ENCODE measurements at regions not wholly inside any gene's neighbourhood (a gene's known extent, or its start where the extent isn't known, plus 50 kb on each side); places are given as distances from the start of the nearest gene placed in this dataset.

- H3K4me1 ChIP-seq (ENCODE audit: control insufficient read depth, insufficient read depth, low read length) = no peaks in the 10 kb centered on the region
- H3K4me3 ChIP-seq (ENCODE audit: low read depth, low read length) = no peak overlapping the region
- no peaks in the 10 kb centered on the region for H3K9me3 ChIP-seq (ENCODE audit: control insufficient read depth, insufficient read depth, low read length)
- no peaks in the 10 kb centered on the region for H3K27me3 ChIP-seq (ENCODE audit: control insufficient read depth, insufficient read depth, low read length)
- no peaks in the 10 kb centered on the region for H3K36me3 ChIP-seq (ENCODE audit: control insufficient read depth, insufficient read depth, low read length)
- H3K9ac ChIP-seq (ENCODE audit: low read depth, low read length) = no peak overlapping the region
These were observed 483.0 kb downstream of the TMEM114 start for GRCh38 chr16:8107296-8107695.

DNA sequence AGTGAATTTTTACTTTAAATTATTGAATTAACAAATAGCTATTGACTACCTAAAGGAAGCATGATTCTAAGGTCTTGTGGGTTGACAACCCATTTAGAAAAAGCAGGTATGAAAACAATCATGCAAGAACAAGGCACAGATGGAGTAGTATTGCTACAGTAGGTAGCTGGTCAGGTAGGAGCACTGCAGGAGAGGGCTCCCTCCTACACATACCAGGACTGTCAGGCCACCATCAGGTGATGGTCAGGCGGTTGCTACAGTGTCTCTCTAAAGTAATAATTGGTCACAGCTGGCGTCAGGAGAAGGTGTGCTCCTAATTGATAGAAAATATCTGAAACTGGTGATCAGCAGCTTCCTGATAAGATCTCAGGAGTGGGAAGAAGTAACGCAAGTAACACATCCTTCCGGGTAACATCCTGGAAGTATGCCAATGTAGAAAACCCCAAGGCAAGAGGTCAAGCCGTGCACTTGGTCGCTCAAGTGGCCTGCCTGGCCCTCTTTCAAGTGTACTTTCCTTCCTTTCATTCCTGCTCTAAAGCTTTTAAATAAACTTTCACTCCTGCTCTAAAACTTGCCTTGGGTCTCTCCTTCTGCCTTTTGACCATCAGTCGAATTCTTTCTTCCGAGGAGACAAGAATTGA is 486.5 kb downstream of the TMEM114 start:
- no peaks in the 10 kb centered on the region for H3K36me3 ChIP-seq (ENCODE audit: control insufficient read depth, insufficient read depth, low read length)
- H3K27me3 ChIP-seq (ENCODE audit: control insufficient read depth, insufficient read depth, low read length) = no peaks in the 10 kb centered on the region
- H3K9me3 ChIP-seq (ENCODE audit: control insufficient read depth, insufficient read depth, low read length) = no peaks in the 10 kb centered on the region
- no peaks in the 10 kb centered on the region for H3K4me1 ChIP-seq (ENCODE audit: control insufficient read depth, insufficient read depth, low read length)
- H3K9ac ChIP-seq (ENCODE audit: low read depth, low read length) = no peak overlapping the region
- H3K4me3 ChIP-seq (ENCODE audit: low read depth, low read length) = no peak overlapping the region

DNA sequence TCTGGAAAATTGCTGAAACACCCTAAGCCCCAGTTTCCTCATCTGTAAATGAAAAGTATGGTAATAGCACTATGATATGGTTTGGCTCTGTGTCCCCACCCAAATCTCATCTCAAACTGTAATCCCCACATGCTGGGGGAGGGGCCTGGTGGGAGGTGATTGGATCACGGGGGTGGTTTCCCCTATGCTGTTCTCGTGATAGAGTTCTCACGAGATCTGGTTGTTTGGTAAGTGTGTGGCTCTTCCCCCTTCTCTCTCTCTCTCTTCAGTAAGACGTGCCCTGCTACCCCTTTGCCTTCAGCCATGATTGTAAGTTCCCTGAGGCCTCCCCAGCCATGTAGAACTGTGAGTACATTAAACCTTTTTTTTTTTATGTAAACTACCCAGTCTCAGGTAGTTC is 490.7 kb downstream of the TMEM114 start:
- Histone ChIP-seq H3K4me3 (ENCODE audit: low read depth, low read length) (no peak overlapping the region), H3K9ac (ENCODE audit: low read depth, low read length) (no peak overlapping the region), H3K4me1 (ENCODE audit: control insufficient read depth, insufficient read depth, low read length) (no peaks in the 10 kb centered on the region), H3K36me3 (ENCODE audit: control insufficient read depth, insufficient read depth, low read length) (no peaks in the 10 kb centered on the region), H3K27me3 (ENCODE audit: control insufficient read depth, insufficient read depth, low read length) (no peaks in the 10 kb centered on the region), H3K9me3 (ENCODE audit: control insufficient read depth, insufficient read depth, low read length) (no peaks in the 10 kb centered on the region)

GRCh38 chr16:8098947-8099512 is 491.3 kb downstream of the TMEM114 start:
- H3K9ac ChIP-seq (ENCODE audit: low read depth, low read length) = no peak overlapping the region
- no peak overlapping the region for H3K4me3 ChIP-seq (ENCODE audit: low read depth, low read length)
- H3K36me3 ChIP-seq (ENCODE audit: control insufficient read depth, insufficient read depth, low read length) = no peaks in the 10 kb centered on the region
- H3K9me3 ChIP-seq (ENCODE audit: control insufficient read depth, insufficient read depth, low read length) = no peaks in the 10 kb centered on the region
- no peaks in the 10 kb centered on the region for H3K4me1 ChIP-seq (ENCODE audit: control insufficient read depth, insufficient read depth, low read length)
- H3K27me3 ChIP-seq (ENCODE audit: control insufficient read depth, insufficient read depth, low read length) = no peaks in the 10 kb centered on the region

DNA sequence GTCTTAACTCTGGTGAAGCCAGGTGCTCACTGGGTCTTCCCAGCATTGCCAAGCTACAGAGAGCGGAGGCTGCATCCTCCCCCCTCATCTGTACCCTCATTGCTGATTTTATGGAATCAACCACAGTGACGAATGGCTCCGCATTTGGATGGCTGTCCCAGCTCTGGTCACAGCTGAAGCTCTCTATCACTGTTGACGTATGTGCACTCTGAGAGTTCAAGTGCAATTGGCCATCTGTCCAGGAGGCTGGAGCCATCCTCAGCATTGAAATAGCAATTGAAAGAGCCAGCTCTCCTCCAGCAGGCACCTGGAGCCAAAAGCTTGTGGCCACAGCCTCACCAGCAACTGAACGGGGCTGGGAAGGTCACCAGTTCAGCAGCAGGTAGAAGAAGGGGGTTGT is 494.1 kb downstream of the TMEM114 start:
- Histone ChIP-seq H3K9ac (ENCODE audit: low read depth, low read length) (no peak overlapping the region), H3K9me3 (ENCODE audit: control insufficient read depth, insufficient read depth, low read length) (no peaks in the 10 kb centered on the region), H3K4me3 (ENCODE audit: low read depth, low read length) (no peak overlapping the region), H3K27me3 (ENCODE audit: control insufficient read depth, insufficient read depth, low read length) (no peaks in the 10 kb centered on the region), H3K4me1 (ENCODE audit: control insufficient read depth, insufficient read depth, low read length) (no peaks in the 10 kb centered on the region), H3K36me3 (ENCODE audit: control insufficient read depth, insufficient read depth, low read length) (no peaks in the 10 kb centered on the region)

GRCh38 chr16:8094696-8095095 is 495.6 kb downstream of the TMEM114 start:
- Histone ChIP-seq H3K4me1 (ENCODE audit: control insufficient read depth, insufficient read depth, low read length) (no peaks in the 10 kb centered on the region), H3K27me3 (ENCODE audit: control insufficient read depth, insufficient read depth, low read length) (no peaks in the 10 kb centered on the region), H3K9ac (ENCODE audit: low read depth, low read length) (no peak overlapping the region), H3K9me3 (ENCODE audit: control insufficient read depth, insufficient read depth, low read length) (no peaks in the 10 kb centered on the region), H3K36me3 (ENCODE audit: control insufficient read depth, insufficient read depth, low read length) (no peaks in the 10 kb centered on the region), H3K4me3 (ENCODE audit: low read depth, low read length) (no peak overlapping the region)

DNA sequence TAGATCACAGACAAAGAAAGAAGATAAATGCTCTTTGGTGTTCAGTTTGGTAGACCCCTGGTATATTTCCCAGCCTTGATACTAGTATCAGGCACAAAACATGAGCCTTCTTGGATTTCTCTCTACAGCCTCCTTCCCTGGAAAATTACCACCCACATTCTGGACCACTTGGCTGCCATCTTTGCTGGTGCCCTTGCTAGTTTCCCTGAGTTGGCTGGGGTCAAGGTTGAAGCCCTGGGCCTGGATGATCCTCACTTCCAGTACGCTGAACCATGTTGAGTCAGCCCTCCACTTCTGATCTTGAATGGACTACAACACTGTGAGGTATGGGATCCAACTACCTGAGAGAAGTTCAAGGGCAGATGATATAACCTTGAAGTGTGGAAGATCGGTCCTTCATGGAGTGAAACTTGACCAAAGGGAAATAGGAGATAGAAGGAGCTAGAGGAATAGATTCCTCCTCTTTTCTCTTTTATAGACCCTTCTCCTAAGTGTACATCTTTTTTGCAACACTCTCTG is 501.4 kb downstream of the TMEM114 start:
- H3K9ac ChIP-seq (ENCODE audit: low read depth, low read length) = no peak overlapping the region
- H3K4me3 ChIP-seq (ENCODE audit: low read depth, low read length) = no peak overlapping the region
- no peaks in the 10 kb centered on the region for H3K4me1 ChIP-seq (ENCODE audit: control insufficient read depth, insufficient read depth, low read length)
- H3K27me3 ChIP-seq (ENCODE audit: control insufficient read depth, insufficient read depth, low read length) = no peaks in the 10 kb centered on the region
- no peaks in the 10 kb centered on the region for H3K9me3 ChIP-seq (ENCODE audit: control insufficient read depth, insufficient read depth, low read length)
- H3K36me3 ChIP-seq (ENCODE audit: control insufficient read depth, insufficient read depth, low read length) = no peaks in the 10 kb centered on the region

GRCh38 chr16:8087597-8088289 is 502.6 kb downstream of the TMEM114 start:
- Histone ChIP-seq H3K9me3 (ENCODE audit: control insufficient read depth, insufficient read depth, low read length) (no peaks in the 10 kb centered on the region), H3K4me3 (ENCODE audit: low read depth, low read length) (no peak overlapping the region), H3K27me3 (ENCODE audit: control insufficient read depth, insufficient read depth, low read length) (no peaks in the 10 kb centered on the region), H3K9ac (ENCODE audit: low read depth, low read length) (no peak overlapping the region), H3K4me1 (ENCODE audit: control insufficient read depth, insufficient read depth, low read length) (no peaks in the 10 kb centered on the region), H3K36me3 (ENCODE audit: control insufficient read depth, insufficient read depth, low read length) (no peaks in the 10 kb centered on the region)

DNA sequence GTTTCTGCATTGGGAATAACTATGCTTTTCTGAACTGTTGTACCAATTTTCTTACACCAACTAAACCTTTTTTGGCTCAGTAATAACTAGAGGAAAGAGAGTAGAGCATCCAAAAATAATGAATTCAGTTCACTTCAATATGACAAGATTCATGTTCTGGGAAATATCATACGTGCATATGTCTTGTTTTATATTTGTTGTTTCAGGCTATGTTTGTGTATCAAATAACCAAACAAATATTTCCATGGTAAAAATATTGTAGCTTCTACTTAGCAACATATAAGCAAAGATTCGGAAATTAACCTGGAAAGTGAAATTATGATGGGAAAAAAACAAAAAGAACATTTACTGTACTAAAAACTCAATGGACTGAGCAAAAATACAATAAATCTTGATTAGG is 503.2 kb downstream of the TMEM114 start:
- no peaks in the 10 kb centered on the region for H3K27me3 ChIP-seq (ENCODE audit: control insufficient read depth, insufficient read depth, low read length)
- no peaks in the 10 kb centered on the region for H3K36me3 ChIP-seq (ENCODE audit: control insufficient read depth, insufficient read depth, low read length)
- H3K9me3 ChIP-seq (ENCODE audit: control insufficient read depth, insufficient read depth, low read length) = no peaks in the 10 kb centered on the region
- no peak overlapping the region for H3K4me3 ChIP-seq (ENCODE audit: low read depth, low read length)
- no peak overlapping the region for H3K9ac ChIP-seq (ENCODE audit: low read depth, low read length)
- no peaks in the 10 kb centered on the region for H3K4me1 ChIP-seq (ENCODE audit: control insufficient read depth, insufficient read depth, low read length)

- Histone ChIP-seq H3K27me3 (ENCODE audit: control insufficient read depth, insufficient read depth, low read length) (no peaks in the 10 kb centered on the region), H3K9ac (ENCODE audit: low read depth, low read length) (no peak overlapping the region), H3K4me1 (ENCODE audit: control insufficient read depth, insufficient read depth, low read length) (no peaks in the 10 kb centered on the region), H3K4me3 (ENCODE audit: low read depth, low read length) (no peak overlapping the region), H3K9me3 (ENCODE audit: control insufficient read depth, insufficient read depth, low read length) (no peaks in the 10 kb centered on the region), H3K36me3 (ENCODE audit: control insufficient read depth, insufficient read depth, low read length) (no peaks in the 10 kb centered on the region)
These were observed 505.4 kb downstream of the TMEM114 start for GRCh38 chr16:8084882-8085281.

- H3K4me1 ChIP-seq (ENCODE audit: control insufficient read depth, insufficient read depth, low read length) = no peaks in the 10 kb centered on the region
- H3K27me3 ChIP-seq (ENCODE audit: control insufficient read depth, insufficient read depth, low read length) = no peaks in the 10 kb centered on the region
- H3K4me3 ChIP-seq (ENCODE audit: low read depth, low read length) = no peak overlapping the region
- no peaks in the 10 kb centered on the region for H3K9me3 ChIP-seq (ENCODE audit: control insufficient read depth, insufficient read depth, low read length)
- H3K9ac ChIP-seq (ENCODE audit: low read depth, low read length) = no peak overlapping the region
- H3K36me3 ChIP-seq (ENCODE audit: control insufficient read depth, insufficient read depth, low read length) = no peaks in the 10 kb centered on the region
These were observed 506.0 kb downstream of the TMEM114 start for GRCh38 chr16:8084302-8084701.

DNA sequence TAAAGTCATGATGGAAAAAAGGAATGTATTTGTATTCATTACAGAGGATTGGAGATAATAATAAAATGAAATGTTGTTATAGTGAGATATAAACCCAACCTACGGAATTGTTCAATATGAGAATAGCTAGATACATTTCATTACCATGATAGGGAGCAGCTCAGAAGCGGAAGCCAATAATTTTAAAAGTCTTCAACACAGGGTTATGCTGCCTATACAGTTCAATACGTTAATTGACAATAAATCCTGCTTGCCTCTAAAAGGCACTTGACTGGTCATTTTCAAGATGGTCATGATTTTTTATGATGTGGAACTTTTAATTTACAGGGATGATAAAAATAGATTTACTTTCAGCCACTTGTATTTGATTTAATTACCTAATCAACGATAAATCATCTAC is 506.8 kb downstream of the TMEM114 start:
- Histone ChIP-seq H3K36me3 (ENCODE audit: control insufficient read depth, insufficient read depth, low read length) (no peaks in the 10 kb centered on the region), H3K27me3 (ENCODE audit: control insufficient read depth, insufficient read depth, low read length) (no peaks in the 10 kb centered on the region), H3K4me3 (ENCODE audit: low read depth, low read length) (no peak overlapping the region), H3K9me3 (ENCODE audit: control insufficient read depth, insufficient read depth, low read length) (no peaks in the 10 kb centered on the region), H3K4me1 (ENCODE audit: control insufficient read depth, insufficient read depth, low read length) (no peaks in the 10 kb centered on the region), H3K9ac (ENCODE audit: low read depth, low read length) (no peak overlapping the region)
